Caco-2 (cell line): ENCODE measurements at regions not wholly inside any gene's neighbourhood (a gene's known extent, or its start where the extent isn't known, plus 50 kb on each side); places are given as distances from the start of the nearest gene placed in this dataset.

Source experiments
- BruUV-seq: library from RNA; stranded (reverse); fragments of 400-500 nt; replicated peaks from 2 replicates; lab custom pipeline; 2021; lab: Mats Ljungman, UMichigan
- CTCF ChIA-PET: fragments of 300-600 bp; sonication (Branson Sonifier 250); formaldehyde crosslinking; loops from one replicate; lab custom pipeline; 2022; ENCODE audit warnings: antibody characterized with exemption; lab: Charles Lee
- POLR2A ChIA-PET: fragments of 300-600 bp; sonication (Branson Sonifier 250); formaldehyde crosslinking; loops from one replicate; lab custom pipeline; 2022; ENCODE audit warnings: antibody characterized with exemption; lab: Charles Lee
- DNase-seq, 2 experiments: peaks; one replicate each; pipeline versions ENCODE4 v3.0.0 to v3.0.0-alpha.2; 2020 to 2022
- H3K27me3 ChIP-seq: replicated peaks from 2 replicates; pipeline ENCODE4 v1.6.0; 2011; ENCODE audit warnings: low read length; ENCODE audit not compliant: control insufficient read depth, insufficient read depth
- H3K36me3 ChIP-seq: 2 replicates; pipeline ENCODE4 v1.5.1; 2011; ENCODE audit warnings: low read length; ENCODE audit not compliant: control insufficient read depth, insufficient read depth
- H3K4me1 ChIP-seq: fragments of 250-450 bp; sonication (Bioruptor Pico); 2 replicates; pipeline ENCODE4 v1.5.1; 2020; ENCODE audit warnings: mild to moderate bottlenecking
- H3K4me3 ChIP-seq: 2 replicates; pipeline ENCODE4 v1.5.1; 2011; ENCODE audit warnings: low read depth, mild to moderate bottlenecking, control low read depth, low read length
- H3K9me3 ChIP-seq: fragments of 250-450 bp; sonication (Bioruptor Pico); 2 replicates; pipeline ENCODE4 v1.5.1; 2020; ENCODE audit warnings: mild to moderate bottlenecking, moderate library complexity
- H3K27ac Mint-ChIP-seq: one replicate; pipeline ENCODE4 v1.8.0; 2022; ENCODE audit warnings: mixed read lengths; ENCODE audit not compliant: unreplicated experiment
- H3K27me3 Mint-ChIP-seq: one replicate; pipeline ENCODE4 v1.8.0; 2022; ENCODE audit warnings: mixed read lengths; ENCODE audit not compliant: insufficient read depth, unreplicated experiment
- H3K36me3 Mint-ChIP-seq: one replicate; pipeline ENCODE4 v1.8.0; 2022; ENCODE audit warnings: mild to moderate bottlenecking, mixed read lengths; ENCODE audit not compliant: insufficient read depth, unreplicated experiment
- H3K4me1 Mint-ChIP-seq: one replicate; pipeline ENCODE4 v1.8.0; 2022; ENCODE audit warnings: low read depth, mixed read lengths; ENCODE audit not compliant: unreplicated experiment
- H3K4me3 Mint-ChIP-seq: one replicate; pipeline ENCODE4 v1.8.0; 2022; ENCODE audit warnings: mild to moderate bottlenecking, moderate library complexity, mixed read lengths; ENCODE audit not compliant: unreplicated experiment
- H3K9me3 Mint-ChIP-seq: one replicate; pipeline ENCODE4 v1.8.0; 2022; ENCODE audit warnings: mixed read lengths; ENCODE audit not compliant: unreplicated experiment
- intact Hi-C: fragments of 100-400 bp; cut with micrococcal nuclease; formaldehyde crosslinking; loops from one replicate; pipeline ENCODE4 v1.10.0; 2022; ENCODE audit not compliant: unreplicated experiment
- TF ChIP-seq, protein P1 (sequence below), 2 experiments: fragments of 200-600 bp in 1 of 2; IDR thresholded peaks; 1 replicate in 1 of 2; 2 replicates in 1 of 2; pipeline versions ENCODE4 v1.5.1 to v1.8.0; 2011 to 2022; ENCODE audit warnings: antibody characterized with exemption in 1 of 2, control low read depth in 1 of 2, inconsistent platforms in 1 of 2, low read depth in 1 of 2, low read length in 1 of 2, mild to moderate bottlenecking in 1 of 2, moderate library complexity in 1 of 2; ENCODE audit not compliant: insufficient read depth in 1 of 2, severe bottlenecking in 1 of 2, unreplicated experiment in 1 of 2

GRCh38 chr10:59557052-59557451, 152.6 kb downstream of the SLC16A9 start:
- TF ChIP-seq, protein P1, sequence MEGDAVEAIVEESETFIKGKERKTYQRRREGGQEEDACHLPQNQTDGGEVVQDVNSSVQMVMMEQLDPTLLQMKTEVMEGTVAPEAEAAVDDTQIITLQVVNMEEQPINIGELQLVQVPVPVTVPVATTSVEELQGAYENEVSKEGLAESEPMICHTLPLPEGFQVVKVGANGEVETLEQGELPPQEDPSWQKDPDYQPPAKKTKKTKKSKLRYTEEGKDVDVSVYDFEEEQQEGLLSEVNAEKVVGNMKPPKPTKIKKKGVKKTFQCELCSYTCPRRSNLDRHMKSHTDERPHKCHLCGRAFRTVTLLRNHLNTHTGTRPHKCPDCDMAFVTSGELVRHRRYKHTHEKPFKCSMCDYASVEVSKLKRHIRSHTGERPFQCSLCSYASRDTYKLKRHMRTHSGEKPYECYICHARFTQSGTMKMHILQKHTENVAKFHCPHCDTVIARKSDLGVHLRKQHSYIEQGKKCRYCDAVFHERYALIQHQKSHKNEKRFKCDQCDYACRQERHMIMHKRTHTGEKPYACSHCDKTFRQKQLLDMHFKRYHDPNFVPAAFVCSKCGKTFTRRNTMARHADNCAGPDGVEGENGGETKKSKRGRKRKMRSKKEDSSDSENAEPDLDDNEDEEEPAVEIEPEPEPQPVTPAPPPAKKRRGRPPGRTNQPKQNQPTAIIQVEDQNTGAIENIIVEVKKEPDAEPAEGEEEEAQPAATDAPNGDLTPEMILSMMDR (IDR thresholded peaks at IDR 0.05; ENCODE audit: insufficient read depth in 1 of 2, low read depth in 1 of 2, low read length in 1 of 2, severe bottlenecking in 1 of 2, unreplicated experiment in 1 of 2) = no peak
- H3K27me3 ChIP-seq = no peaks in the 10 kb centered on the region
- BruUV-seq = no TSS peak
- H3K4me3 ChIP-seq = no peak overlapping the region
- peaks cover 23% of the 10 kb centered on the region for H3K4me1 ChIP-seq
- Mint-ChIP-seq H3K36me3 (no peaks in the 10 kb centered on the region), H3K27ac (no peak overlapping the region), H3K9me3 (no peaks in the 10 kb centered on the region), H3K27me3 (no peaks in the 10 kb centered on the region), H3K4me1 (peaks cover 35% of the 10 kb centered on the region), H3K4me3 (no peak overlapping the region)
- H3K9me3 ChIP-seq = no peaks in the 10 kb centered on the region; the same call in 1 of the 2 replicates
- no peaks in the 10 kb centered on the region for H3K36me3 ChIP-seq
- CTCF ChIA-PET = interaction anchor here (1.0 to 1.6 kb wide), 2 partner anchors 21 to 23 kb away, joined by 3 to 4 read pairs; no protein-coding TSS in a partner anchor
- DNase-seq = no peak
- POLR2A ChIA-PET = no interaction called here
- intact Hi-C loops = no loop called here

DNA sequence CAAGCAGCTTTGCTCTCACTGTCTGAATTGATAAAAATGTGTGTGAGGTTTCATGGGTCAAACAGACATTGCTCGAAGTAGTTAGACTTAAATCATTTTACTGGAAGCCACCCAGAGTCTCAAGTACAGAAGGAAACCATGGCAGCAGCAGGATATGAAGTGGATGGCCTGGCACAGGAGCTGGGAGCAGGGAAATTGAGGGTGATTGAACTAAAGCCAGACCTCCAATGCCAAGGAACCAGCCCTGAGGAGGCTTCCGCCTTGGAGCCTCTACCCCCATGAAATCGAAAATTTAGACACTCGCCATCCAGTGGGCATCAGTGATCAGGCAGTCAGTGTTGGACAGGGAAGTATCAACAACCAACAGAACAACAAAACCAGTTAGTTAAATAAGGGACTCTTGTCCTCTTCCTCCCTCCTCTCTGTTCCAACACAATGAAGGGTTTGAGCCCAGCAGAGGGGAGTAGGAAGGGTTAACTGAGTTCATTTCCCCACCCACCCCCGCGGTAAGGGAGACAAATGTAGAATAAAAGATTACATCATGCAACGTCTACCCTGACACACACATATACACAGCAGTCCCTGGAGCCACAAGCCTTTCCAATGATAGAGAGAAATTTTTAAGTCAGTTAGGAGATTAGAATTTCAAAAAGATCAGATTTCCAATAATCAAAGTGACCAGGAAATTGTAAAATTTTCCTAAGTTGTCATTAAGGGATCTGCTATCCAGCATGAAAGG, 156.3 kb downstream of the SLC16A9 start:
- Histone ChIP-seq H3K4me1 (peaks cover 29% of the 10 kb centered on the region), H3K9me3 (peaks cover 10% of the 10 kb centered on the region), H3K27me3 (no peaks in the 10 kb centered on the region), H3K36me3 (no peaks in the 10 kb centered on the region), H3K4me3 (no peak overlapping the region)
- CTCF ChIA-PET = no interaction called here
- intact Hi-C loops = no loop called here
- Mint-ChIP-seq H3K36me3 (no peaks in the 10 kb centered on the region), H3K4me3 (no peak overlapping the region), H3K4me1 (peaks cover 25% of the 10 kb centered on the region), H3K27me3 (no peaks in the 10 kb centered on the region), H3K9me3 (peaks cover 14% of the 10 kb centered on the region), H3K27ac (no peak overlapping the region)
- no peak for DNase-seq
- no TSS peak for BruUV-seq
- POLR2A ChIA-PET = no interaction called here
- TF ChIP-seq, protein P1 (IDR thresholded peaks at IDR 0.05; ENCODE audit: insufficient read depth in 1 of 2, low read depth in 1 of 2, low read length in 1 of 2, severe bottlenecking in 1 of 2, unreplicated experiment in 1 of 2) = no peak

GRCh38 chr10:59550061-59550460, 159.6 kb downstream of the SLC16A9 start:
- Histone ChIP-seq H3K36me3 (no peaks in the 10 kb centered on the region), H3K9me3 (peaks cover 10% of the 10 kb centered on the region), H3K27me3 (no peaks in the 10 kb centered on the region), H3K4me3 (no peak overlapping the region), H3K4me1 (peaks cover 21% of the 10 kb centered on the region)
- Mint-ChIP-seq H3K36me3 (no peaks in the 10 kb centered on the region), H3K27me3 (no peaks in the 10 kb centered on the region), H3K27ac (peak overlapping the region; percentile 83), H3K4me3 (peak overlapping the region; percentile 23), H3K4me1 (peaks cover 15% of the 10 kb centered on the region), H3K9me3 (peaks cover 30% of the 10 kb centered on the region)
- no TSS peak for BruUV-seq
- intact Hi-C loops = loop anchor here (1.0 to 2.0 kb wide), 2 partner anchors 11 to 31 kb away; no protein-coding TSS in a partner anchor
- CTCF ChIA-PET = interaction anchor here (0.7 to 1.0 kb wide), 2 partner anchors 29 to 30 kb away, joined by 3 read pairs; no protein-coding TSS in a partner anchor
- DNase-seq = peak in 1 of 2 experiments; percentile 74
- POLR2A ChIA-PET = interaction anchor here (1.0 kb wide), 1 partner anchor 11 kb away, joined by 3 read pairs; no protein-coding TSS in a partner anchor
- TF ChIP-seq, protein P1 (IDR thresholded peaks at IDR 0.05; ENCODE audit: insufficient read depth in 1 of 2, low read depth in 1 of 2, low read length in 1 of 2, severe bottlenecking in 1 of 2, unreplicated experiment in 1 of 2) = no peak
